Mesothelial cell of epicardium (in vitro differentiated cells): ENCODE measurements at regions not wholly inside any gene's neighbourhood (a gene's known extent, or its start where the extent isn't known, plus 50 kb on each side); places are given as distances from the start of the nearest gene placed in this dataset.
"Not testable (repeated sequence)": the region's sequence is repeated elsewhere in the genome, so short reads cannot be mapped to it uniquely, and the experiment has no call there.

Source experiments
- DNase-seq, 2 experiments: peaks; one replicate each; pipeline ENCODE4 v3.0.0; 2021; ENCODE audit warnings: low spot score in 2 of 2; ENCODE audit not compliant: unreplicated experiment in 2 of 2
- H3K27ac Mint-ChIP-seq: 2 replicates; pipeline ENCODE4 v1.8.0; 2021; ENCODE audit warnings: mixed read lengths
- H3K27me3 Mint-ChIP-seq: 2 replicates; pipeline ENCODE4 v1.8.0; 2021; ENCODE audit warnings: low read depth, mixed read lengths
- H3K36me3 Mint-ChIP-seq: 2 replicates; pipeline ENCODE4 v1.8.0; 2021; ENCODE audit warnings: mixed read lengths
- H3K4me1 Mint-ChIP-seq: 2 replicates; pipeline ENCODE4 v1.8.0; 2021; ENCODE audit warnings: mixed read lengths
- H3K4me3 Mint-ChIP-seq: 2 replicates; pipeline ENCODE4 v1.8.0; 2021; ENCODE audit warnings: mild to moderate bottlenecking, moderate library complexity, mixed read lengths
- H3K9me3 Mint-ChIP-seq: 2 replicates; pipeline ENCODE4 v1.8.0; 2021; ENCODE audit warnings: mixed read lengths
- CTCF ChIP-seq: fragments of 200-600 bp; sonication (generic); IDR thresholded peaks from one replicate; pipeline ENCODE4 v1.5.0; 2021; ENCODE audit warnings: antibody characterized with exemption; ENCODE audit not compliant: unreplicated experiment

DNA sequence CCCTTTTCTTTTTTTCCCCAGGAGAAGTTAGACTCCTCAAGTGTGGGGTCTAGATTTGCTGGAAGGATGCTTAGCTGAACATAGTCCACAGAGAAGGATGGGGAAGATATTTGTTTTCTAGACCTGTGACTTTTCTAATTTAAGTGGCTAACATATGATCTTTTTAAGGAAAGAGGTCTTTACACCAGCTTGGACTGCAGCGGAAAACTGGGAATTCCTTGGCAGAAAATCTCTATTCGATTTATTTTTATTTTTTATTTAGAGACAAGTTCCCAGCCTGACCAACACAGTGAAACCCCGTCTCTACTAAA, 148.4 kb downstream of the MYCN start:
- DNase-seq: no peak
- no peak overlapping the region for H3K4me3 Mint-ChIP-seq
- no peaks in the 10 kb centered on the region for H3K9me3 Mint-ChIP-seq
- TF ChIP-seq CTCF: no peak
- no peaks in the 10 kb centered on the region for H3K27me3 Mint-ChIP-seq
- H3K27ac Mint-ChIP-seq: no peak overlapping the region
- H3K4me1 Mint-ChIP-seq: no peaks in the 10 kb centered on the region
- no peaks in the 10 kb centered on the region for H3K36me3 Mint-ChIP-seq

GRCh38 chr2:16088035-16088801, 147.9 kb downstream of the MYCN start:
- TF ChIP-seq CTCF: no peak
- no peak for DNase-seq
- H3K27ac Mint-ChIP-seq: no peak overlapping the region
- H3K4me1 Mint-ChIP-seq: no peaks in the 10 kb centered on the region
- H3K4me3 Mint-ChIP-seq: no peak overlapping the region
- no peaks in the 10 kb centered on the region for H3K27me3 Mint-ChIP-seq
- H3K9me3 Mint-ChIP-seq: no peaks in the 10 kb centered on the region
- H3K36me3 Mint-ChIP-seq: no peaks in the 10 kb centered on the region

DNA sequence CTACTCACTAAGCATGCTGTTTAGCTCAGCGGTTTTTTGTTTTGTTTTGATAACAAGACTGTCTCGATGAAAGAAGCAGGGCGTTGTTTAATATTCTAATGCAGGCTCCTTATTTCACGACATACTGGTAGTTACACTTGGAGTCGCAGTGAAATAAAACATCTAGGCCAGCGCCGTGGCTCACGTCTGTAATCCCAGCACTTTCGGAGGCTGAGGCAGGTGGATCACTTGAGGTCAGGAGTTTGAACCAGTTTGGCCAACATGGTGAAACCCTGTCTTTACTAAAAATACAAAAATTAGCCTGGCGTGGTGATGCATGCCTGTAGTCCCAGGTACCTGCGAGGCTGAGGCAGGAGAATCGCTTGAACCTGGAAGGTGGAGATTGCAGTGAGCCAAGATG, 145.8 kb downstream of the MYCN start:
- H3K36me3 Mint-ChIP-seq, H3K27me3 Mint-ChIP-seq, H3K4me3 Mint-ChIP-seq, H3K4me1 Mint-ChIP-seq, H3K27ac Mint-ChIP-seq, DNase-seq, H3K9me3 Mint-ChIP-seq: not testable (repeated sequence)

DNA sequence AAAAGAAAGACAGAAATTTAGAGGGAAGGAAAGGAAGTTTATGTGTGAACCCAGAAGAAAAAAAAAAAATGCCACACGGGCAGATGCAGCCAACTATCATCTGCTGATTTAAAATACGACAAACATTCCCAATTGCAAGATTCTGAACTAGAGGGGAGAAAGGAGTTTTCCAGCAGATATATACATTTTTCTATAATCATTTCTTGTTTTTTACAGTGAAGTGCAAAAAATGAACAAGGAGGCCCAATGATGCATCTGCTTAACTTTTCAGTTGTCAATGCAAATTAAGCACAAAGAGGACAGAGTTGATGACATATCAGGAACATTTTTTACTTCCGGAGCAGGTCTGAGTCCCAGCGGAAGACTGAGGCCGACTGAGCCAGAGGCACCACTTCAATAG, 144.7 kb downstream of the MYCN start:
- Mint-ChIP-seq H3K4me3 (no peak overlapping the region), H3K36me3 (no peaks in the 10 kb centered on the region), H3K27me3 (no peaks in the 10 kb centered on the region), H3K27ac (no peak overlapping the region), H3K9me3 (no peaks in the 10 kb centered on the region), H3K4me1 (no peaks in the 10 kb centered on the region)
- no peak for TF ChIP-seq CTCF
- DNase-seq: no peak

DNA sequence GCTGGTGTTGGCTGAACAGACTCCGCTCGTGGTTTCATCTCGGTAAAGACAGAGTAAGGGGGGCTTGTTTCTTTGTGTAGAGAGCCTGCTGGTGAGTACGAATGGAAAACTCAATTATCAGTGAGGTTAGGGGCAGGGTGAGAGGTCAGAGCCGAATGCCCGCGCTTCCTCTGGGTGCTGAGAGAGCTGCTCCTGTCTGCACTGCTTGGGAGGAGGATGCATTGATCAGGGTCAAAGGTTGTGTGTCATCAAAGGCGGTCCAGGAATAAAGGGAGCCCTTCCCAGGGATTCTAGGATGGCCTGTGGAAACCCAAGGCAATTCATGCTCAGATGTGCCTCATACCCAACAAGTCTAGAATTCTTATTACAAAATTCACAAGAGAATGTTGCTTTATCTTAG, 143.9 kb downstream of the MYCN start:
- Mint-ChIP-seq H3K4me3 (no peak overlapping the region), H3K27ac (no peak overlapping the region), H3K27me3 (no peaks in the 10 kb centered on the region), H3K9me3 (no peaks in the 10 kb centered on the region), H3K36me3 (no peaks in the 10 kb centered on the region), H3K4me1 (no peaks in the 10 kb centered on the region)
- DNase-seq: no peak
- no peak for TF ChIP-seq CTCF

- no peak overlapping the region for H3K27ac Mint-ChIP-seq
- H3K27me3 Mint-ChIP-seq: no peaks in the 10 kb centered on the region
- DNase-seq: no peak
- H3K36me3 Mint-ChIP-seq: no peaks in the 10 kb centered on the region
- no peaks in the 10 kb centered on the region for H3K9me3 Mint-ChIP-seq
- no peaks in the 10 kb centered on the region for H3K4me1 Mint-ChIP-seq
- TF ChIP-seq CTCF: no peak
- H3K4me3 Mint-ChIP-seq: no peak overlapping the region
These were observed 141.9 kb downstream of the MYCN start for GRCh38 chr2:16082276-16082675.
